HG03039 (cell line): ENCODE measurements at regions not wholly inside any gene's neighbourhood (a gene's known extent, or its start where the extent isn't known, plus 50 kb on each side); places are given as distances from the start of the nearest gene placed in this dataset.
"Not testable (repeated sequence)": the region's sequence is repeated elsewhere in the genome, so short reads cannot be mapped to it uniquely, and the experiment has no call there.

Experiments
- ATAC-seq: cut with Tn5 transposase; IDR thresholded peaks from one replicate; pipeline ENCODE4 v1.9.1; 2021; ENCODE audit warnings: mild to moderate bottlenecking, moderate library complexity; ENCODE audit not compliant: unreplicated experiment

GRCh38 chr12:61188801-61189595 is 1071.2 kb upstream of the USP15 start:
- no peak for ATAC-seq

- ATAC-seq, result no peak
These were observed 1046.6 kb upstream of the USP15 start for GRCh38 chr12:61213646-61214045.

GRCh38 chr12:61220337-61220736 is 1039.9 kb upstream of the USP15 start:
- no peak for ATAC-seq

GRCh38 chr12:61232040-61232439 is 1028.2 kb upstream of the USP15 start:
- ATAC-seq, result no peak

- no peak for ATAC-seq
These were observed 1009.9 kb upstream of the USP15 start for GRCh38 chr12:61250303-61250702.

GRCh38 chr12:61251076-61251475 is 1009.1 kb upstream of the USP15 start:
- ATAC-seq, result no peak

- ATAC-seq, result no peak
These were observed 1006.0 kb upstream of the USP15 start for GRCh38 chr12:61254225-61254624.

- ATAC-seq, result not testable (repeated sequence)
These were observed 995.9 kb upstream of the USP15 start for GRCh38 chr12:61264294-61264693.

GRCh38 chr12:61267474-61267873 is 992.7 kb upstream of the USP15 start:
- ATAC-seq, result no peak

GRCh38 chr12:61272441-61272840 is 987.8 kb upstream of the USP15 start:
- ATAC-seq, result no peak

- ATAC-seq, result no peak
These were observed 977.2 kb upstream of the USP15 start for GRCh38 chr12:61282790-61283575.

- no peak for ATAC-seq
These were observed 969.7 kb upstream of the USP15 start for GRCh38 chr12:61290473-61290872.

GRCh38 chr12:61291647-61292046 is 968.6 kb upstream of the USP15 start:
- ATAC-seq, result no peak

- ATAC-seq, result not testable (repeated sequence)
These were observed 966.2 kb upstream of the USP15 start for GRCh38 chr12:61294011-61294410.

- ATAC-seq, result no peak
These were observed 958.4 kb upstream of the USP15 start for GRCh38 chr12:61301817-61302216.

GRCh38 chr12:61302282-61302681 is 957.9 kb upstream of the USP15 start:
- no peak for ATAC-seq

- no peak for ATAC-seq
These were observed 952.0 kb upstream of the USP15 start for GRCh38 chr12:61308220-61308619.

GRCh38 chr12:61311413-61311812 is 948.8 kb upstream of the USP15 start:
- no peak for ATAC-seq

GRCh38 chr12:61348871-61349270 is 911.3 kb upstream of the USP15 start:
- no peak for ATAC-seq

- ATAC-seq, result no peak
These were observed 905.1 kb upstream of the USP15 start for GRCh38 chr12:61355105-61355504.

- no peak for ATAC-seq
These were observed 903.7 kb upstream of the USP15 start for GRCh38 chr12:61356485-61356884.

- ATAC-seq, result no peak
These were observed 902.7 kb upstream of the USP15 start for GRCh38 chr12:61357496-61357895.
